Urinary bladder (tissue), 3 donors: ENCODE measurements at regions not wholly inside any gene's neighbourhood (a gene's known extent, or its start where the extent isn't known, plus 50 kb on each side); places are given as distances from the start of the nearest gene placed in this dataset.

Experiments used
- DNase-seq: peaks from one replicate; pipeline ENCODE4 v3.0.0-alpha.2; 2015; ENCODE audit errors: extremely low spot score
- H3K27ac ChIP-seq: one replicate; pipeline ENCODE4 v1.5.1; 2013; ENCODE audit warnings: low read depth, mild to moderate bottlenecking, moderate library complexity
- H3K36me3 ChIP-seq: one replicate; pipeline ENCODE4 v1.6.1; 2013; ENCODE audit warnings: mild to moderate bottlenecking, moderate library complexity; ENCODE audit not compliant: insufficient read depth
- H3K4me1 ChIP-seq: one replicate; pipeline ENCODE4 v1.6.1; 2013; ENCODE audit warnings: mild to moderate bottlenecking, moderate library complexity; ENCODE audit not compliant: insufficient read depth
- H3K4me3 ChIP-seq: one replicate; pipeline ENCODE4 v1.5.1; 2013; ENCODE audit warnings: low read depth, low read length
- WGBS: extraction: QIAGEN DNeasy Blood & Tissue Kit; methylation state at CpG from one replicate; pipeline ENCODE4 v1.1.7; 2013; 5-methylcytosine and 5-hydroxymethylcytosine counted together
- donor health status: healthy with polysubstance abuse.
- donor health status: healthy.

DNA sequence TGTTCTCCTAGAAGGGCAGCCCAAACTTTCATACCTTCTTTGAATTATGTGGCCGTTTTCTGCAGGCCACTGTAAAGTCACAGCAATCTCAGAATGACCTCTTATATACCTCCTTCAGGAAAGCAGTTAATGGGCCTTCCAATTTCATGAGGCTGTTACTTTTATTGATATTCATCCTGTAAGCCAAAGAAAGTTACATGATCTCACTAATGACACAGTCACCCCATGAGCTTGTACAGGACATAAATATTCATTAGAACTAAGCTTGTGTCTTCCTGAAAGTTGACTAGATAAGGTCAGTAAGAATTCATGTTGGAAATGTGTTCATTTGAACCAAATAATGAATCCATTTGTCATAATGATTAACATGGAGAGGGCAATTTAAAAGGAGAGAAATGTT, 283.1 kb upstream of the NWD2 start:
- Histone ChIP-seq H3K4me3 (no peak overlapping the region), H3K36me3 (no peaks in the 10 kb centered on the region), H3K4me1 (no peaks in the 10 kb centered on the region), H3K27ac (no peak overlapping the region)
- 49% methylated on average over 1 of the region's 1 CpG for WGBS
- DNase-seq = no peak

DNA sequence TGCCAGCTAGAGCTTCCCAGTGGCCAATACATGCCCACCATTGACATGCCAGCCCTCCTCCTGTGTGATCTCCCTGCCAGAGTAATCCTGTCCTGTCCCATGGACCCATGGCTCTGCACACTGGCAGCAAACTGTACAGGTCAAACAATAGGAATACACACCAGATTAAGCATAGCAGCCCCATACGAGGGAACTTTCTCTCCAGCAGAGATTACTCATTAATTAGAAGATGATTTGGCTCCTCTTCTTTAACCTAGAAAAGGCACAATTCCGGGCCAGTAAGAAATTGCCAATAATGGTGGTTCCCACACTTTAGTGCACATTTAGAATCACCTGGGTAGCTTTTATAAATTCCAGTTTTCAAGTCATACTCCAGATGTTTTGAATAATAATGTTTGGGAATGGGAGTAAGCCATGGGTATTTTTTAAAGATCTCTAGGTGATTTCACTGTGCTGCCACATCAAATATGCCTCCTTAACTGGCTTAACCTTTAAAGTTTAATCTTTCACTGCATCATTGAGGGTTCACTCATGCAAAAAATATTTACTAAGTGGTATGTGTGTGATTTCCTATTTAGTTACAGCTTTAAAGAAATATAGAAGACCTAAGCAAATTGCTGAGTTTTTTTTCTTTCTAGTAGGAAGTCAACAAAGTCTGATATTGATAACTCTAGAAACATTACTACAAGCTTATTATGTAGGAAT, 277.6 kb upstream of the NWD2 start:
- Histone ChIP-seq H3K27ac (no peak overlapping the region), H3K36me3 (no peaks in the 10 kb centered on the region), H3K4me3 (no peak overlapping the region), H3K4me1 (no peaks in the 10 kb centered on the region)
- DNase-seq = no peak
- 73% methylated on average over 2 of the region's 2 CpGs for WGBS

DNA sequence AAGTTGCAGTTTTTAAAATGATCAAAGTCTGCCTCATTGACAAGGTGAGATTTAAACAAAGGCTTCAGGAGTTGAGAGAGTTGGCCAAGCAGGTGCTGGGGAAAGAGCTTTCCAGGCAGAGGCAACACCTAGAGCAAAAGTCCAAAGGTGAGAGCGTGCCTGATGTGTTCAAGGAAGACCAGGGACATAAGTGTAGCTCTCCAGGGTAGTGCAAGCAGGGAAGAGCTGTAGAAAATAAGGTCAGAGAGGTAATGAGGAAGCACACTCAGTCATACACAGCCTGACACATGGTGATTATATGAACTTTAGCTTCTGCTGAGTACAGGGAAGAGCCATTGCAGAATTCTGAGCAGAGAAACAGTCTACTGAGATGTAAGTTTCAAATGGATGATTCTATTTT, 265.0 kb upstream of the NWD2 start:
- Histone ChIP-seq H3K4me1 (no peaks in the 10 kb centered on the region), H3K36me3 (no peaks in the 10 kb centered on the region), H3K4me3 (no peak overlapping the region), H3K27ac (no peak overlapping the region)
- DNase-seq = no peak
- WGBS = 84% methylated on average over 1 of the region's 1 CpG

DNA sequence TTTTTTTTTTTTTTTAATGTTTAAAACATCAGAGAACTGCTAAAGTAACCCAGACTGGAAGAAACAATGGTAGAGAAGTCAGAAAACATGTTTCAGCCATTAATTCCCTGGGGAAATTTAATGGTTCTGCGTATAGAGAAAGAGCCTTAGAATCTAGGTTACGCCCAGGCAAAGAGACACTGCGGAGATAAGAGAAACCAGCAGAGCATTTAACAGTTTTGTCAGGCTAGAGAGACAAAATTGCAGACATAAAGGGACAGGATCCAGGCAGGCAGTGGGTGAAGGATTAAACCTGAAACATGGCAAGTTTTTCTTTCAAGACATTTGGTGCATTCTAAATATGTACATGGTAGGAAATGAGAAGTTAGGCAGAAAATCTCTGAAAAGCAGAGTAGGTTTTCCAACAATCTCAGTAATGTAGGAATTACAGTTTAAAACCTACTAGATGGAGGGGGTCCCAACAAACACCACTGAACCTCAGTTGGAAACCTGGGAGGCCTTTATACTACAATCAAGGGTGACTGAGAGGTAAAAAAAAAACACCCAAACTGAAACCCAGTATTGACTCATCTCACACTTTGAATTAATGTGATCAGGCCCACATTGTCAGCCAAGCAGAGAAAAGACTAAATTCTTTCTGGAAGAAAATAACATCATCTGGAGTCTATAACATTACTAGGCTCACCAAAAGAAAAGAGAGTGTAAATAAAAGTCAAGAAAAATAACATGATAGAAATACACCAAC, 254.2 kb upstream of the NWD2 start:
- Histone ChIP-seq H3K4me1 (no peaks in the 10 kb centered on the region), H3K36me3 (no peaks in the 10 kb centered on the region), H3K4me3 (no peak overlapping the region), H3K27ac (no peak overlapping the region)
- 54% methylated on average over 3 of the region's 3 CpGs for WGBS
- no peak for DNase-seq

DNA sequence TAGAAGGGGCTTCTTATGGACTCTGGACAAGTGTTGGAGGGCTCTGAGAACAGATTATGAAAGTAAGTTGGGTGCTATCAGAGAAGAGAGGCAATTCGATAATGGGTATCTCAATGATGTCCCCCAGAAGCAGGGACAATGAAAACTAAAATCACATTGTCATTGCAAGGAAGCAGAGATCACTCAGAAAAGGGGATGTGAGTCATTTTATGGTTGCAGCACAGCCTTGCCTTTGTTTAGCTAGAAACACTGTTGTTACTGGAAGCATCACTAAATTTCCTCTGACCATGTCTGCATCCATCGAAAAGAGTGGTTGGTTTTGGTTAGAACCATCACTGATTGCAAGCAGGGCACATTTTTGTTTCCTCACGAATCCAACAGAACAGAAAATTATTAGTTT, 246.8 kb upstream of the NWD2 start:
- H3K4me3 ChIP-seq = no peak overlapping the region
- DNase-seq = no peak
- WGBS = 83% methylated on average over 3 of the region's 3 CpGs
- no peaks in the 10 kb centered on the region for H3K4me1 ChIP-seq
- no peaks in the 10 kb centered on the region for H3K36me3 ChIP-seq
- H3K27ac ChIP-seq = no peak overlapping the region

DNA sequence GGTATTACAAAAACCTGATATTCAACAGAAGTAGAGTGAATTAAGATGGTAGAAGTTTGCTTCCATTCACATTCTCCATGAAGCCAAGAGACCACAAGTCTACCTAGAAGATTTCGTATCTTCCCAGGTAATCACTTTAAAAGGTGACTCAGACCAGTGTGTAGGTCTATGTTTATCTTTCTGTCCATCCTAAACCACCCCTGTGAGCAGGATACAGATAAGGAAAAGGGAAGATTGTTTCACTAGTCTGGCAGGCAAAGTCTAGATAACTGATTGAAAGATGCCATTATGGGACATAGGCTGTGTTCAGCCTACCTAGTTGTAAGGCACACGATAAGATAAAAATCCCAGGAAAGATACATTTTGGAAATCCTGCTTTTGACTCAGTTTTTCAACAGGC, 244.3 kb upstream of the NWD2 start:
- Histone ChIP-seq H3K36me3 (no peaks in the 10 kb centered on the region), H3K4me1 (no peaks in the 10 kb centered on the region), H3K4me3 (no peak overlapping the region), H3K27ac (no peak overlapping the region)
- 89% methylated on average over 2 of the region's 2 CpGs for WGBS
- DNase-seq = no peak

DNA sequence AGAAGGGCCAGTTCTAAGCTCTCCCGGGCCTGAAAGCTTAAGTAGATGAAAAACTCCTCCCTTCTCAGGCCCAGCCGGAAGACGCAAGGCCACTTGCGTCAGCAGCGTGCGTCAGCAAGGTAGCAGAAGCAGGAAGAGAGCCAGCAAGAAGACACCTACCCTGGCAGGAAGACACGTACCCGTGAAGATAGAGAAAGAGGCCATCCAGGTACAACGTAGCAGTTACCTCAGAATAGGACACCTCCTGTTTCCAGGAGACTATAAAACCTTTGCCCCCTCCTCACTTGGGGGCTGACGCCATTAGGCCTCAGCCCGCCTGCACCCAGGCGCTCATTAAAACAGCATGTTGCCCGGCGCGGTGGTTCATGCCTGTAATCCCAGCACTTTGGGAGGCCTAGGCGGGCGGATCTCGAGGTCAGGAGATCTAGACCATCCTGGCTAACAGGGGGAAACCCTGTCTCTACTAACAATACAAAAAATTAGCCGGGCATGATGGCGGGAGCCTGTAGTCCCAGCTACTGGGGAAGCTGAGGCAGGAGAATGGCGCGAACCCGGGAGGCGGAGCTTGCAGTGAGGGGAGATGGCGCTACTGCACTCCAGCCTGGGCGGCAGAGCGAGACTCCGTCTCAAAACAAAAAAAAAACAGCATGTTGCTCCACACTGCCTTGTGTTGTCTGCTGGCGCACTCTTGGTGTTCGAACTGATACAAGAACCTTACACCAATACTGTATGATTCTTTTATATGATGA, 242.7 kb upstream of the NWD2 start:
- WGBS = 95% methylated on average over 30 of the region's 30 CpGs

DNA sequence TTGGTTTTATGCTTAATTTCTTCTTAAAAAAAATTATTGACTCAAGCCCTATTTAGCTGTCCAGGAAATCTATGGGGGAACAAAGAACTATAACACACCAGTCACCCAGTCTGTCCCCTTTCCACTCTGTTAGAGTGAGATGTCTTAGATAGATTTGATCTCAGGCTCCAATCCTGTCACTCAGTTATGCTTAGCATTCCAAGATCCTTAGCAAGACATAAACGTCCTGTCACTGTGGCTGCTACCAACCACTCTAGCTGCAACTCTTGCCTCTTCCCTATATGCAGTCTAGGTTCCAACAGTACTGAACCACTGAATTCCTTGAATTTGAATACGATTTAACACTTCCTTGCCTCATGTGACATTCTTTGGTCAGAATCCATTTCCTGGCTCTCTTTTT, 241.9 kb upstream of the NWD2 start:
- no peak overlapping the region for H3K27ac ChIP-seq
- 52% methylated on average over 2 of the region's 2 CpGs for WGBS
- no peak overlapping the region for H3K4me3 ChIP-seq
- H3K4me1 ChIP-seq = no peaks in the 10 kb centered on the region
- H3K36me3 ChIP-seq = no peaks in the 10 kb centered on the region
- DNase-seq = no peak

More for the DNA sequence above, 242.7 kb upstream of the NWD2 start:
- no peaks in the 10 kb centered on the region for H3K36me3 ChIP-seq
- H3K27ac ChIP-seq = no peak overlapping the region
- H3K4me3 ChIP-seq = no peak overlapping the region
- no peaks in the 10 kb centered on the region for H3K4me1 ChIP-seq
- no peak for DNase-seq

DNA sequence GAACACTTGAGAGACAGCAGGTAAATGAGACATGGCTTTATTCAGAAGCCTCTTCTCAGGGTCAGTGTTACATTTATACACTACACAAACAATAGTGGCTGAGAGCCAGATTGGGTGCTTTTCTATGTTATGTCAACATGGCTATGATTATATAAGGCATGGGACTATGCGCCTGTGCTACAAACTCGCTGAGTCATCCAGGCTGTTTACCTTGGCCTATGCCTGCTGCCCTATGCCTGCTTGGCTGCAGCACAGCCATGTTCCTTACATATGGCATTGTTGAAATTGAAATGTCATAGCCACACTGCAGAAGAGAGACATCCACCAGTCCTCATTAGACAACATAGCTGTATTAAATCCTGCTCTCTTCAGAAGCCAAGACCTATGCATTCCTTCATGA, 236.3 kb upstream of the NWD2 start:
- no peak overlapping the region for H3K27ac ChIP-seq
- no peaks in the 10 kb centered on the region for H3K4me1 ChIP-seq
- DNase-seq = no peak
- H3K4me3 ChIP-seq = no peak overlapping the region
- WGBS = 44% methylated on average over 2 of the region's 2 CpGs
- no peaks in the 10 kb centered on the region for H3K36me3 ChIP-seq

DNA sequence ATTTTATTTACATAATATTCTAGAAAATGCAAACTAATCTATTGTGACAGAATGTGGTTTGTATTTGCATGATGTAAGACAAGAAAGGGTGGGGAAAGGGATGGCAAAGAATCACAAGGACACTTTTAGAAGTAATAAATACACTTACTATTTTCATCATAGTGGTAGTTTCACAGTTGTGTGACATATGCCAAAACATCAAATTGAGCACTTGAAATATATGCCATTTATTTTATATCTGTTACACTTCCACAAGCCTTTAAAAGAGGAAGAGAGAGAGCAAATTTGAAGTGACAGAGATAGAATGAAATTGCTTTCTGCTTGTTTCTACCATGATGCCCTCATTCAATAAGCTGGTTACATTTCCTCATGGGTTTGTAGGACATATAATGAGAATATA, 230.0 kb upstream of the NWD2 start:
- Histone ChIP-seq H3K27ac (no peak overlapping the region), H3K4me1 (no peaks in the 10 kb centered on the region), H3K36me3 (no peaks in the 10 kb centered on the region), H3K4me3 (no peak overlapping the region)
- DNase-seq = no peak

DNA sequence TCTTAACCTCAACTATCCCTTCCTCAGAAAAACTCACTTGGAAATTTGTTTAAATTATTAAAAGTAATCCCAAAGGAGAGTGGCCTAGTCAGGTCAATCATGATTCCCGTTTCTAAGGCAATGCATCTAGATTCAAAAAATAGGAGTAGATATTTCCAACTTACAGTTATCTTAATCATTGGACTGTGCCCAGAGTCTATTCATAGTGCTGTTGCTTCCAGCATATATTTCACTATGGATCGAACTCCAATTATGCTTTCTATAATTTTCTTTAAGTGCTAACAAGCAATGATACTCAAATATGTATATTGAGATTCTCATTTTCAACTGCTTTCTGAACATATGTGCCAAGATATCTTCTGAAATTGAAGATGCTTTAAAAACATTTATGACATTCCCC, 229.2 kb upstream of the NWD2 start:
- 86% methylated on average over 2 of the region's 2 CpGs for WGBS

DNA sequence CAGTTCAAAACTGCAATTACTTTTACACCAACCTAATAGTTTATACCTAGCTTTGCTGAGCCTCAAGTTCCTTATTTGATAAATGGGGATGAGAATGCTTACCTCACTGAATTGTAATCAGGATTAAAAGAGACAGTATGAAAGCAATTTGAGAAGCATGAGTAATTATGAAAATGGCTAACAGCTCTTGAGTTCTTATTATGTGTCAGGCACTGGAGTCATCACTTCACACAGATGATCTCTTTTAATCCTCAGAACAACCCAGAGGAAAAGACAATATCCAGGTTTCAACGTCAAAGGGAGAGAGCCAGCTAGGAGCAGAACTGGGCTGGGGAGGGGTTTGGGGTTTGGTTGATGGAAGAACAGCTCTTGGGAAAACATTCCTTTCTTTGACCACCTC, 221.0 kb upstream of the NWD2 start:
- Histone ChIP-seq H3K4me1 (no peaks in the 10 kb centered on the region), H3K4me3 (no peak overlapping the region), H3K36me3 (no peaks in the 10 kb centered on the region), H3K27ac (no peak overlapping the region)
- 73% methylated on average over 1 of the region's 1 CpG for WGBS
- DNase-seq = no peak

More for the DNA sequence above, 229.2 kb upstream of the NWD2 start:
- H3K27ac ChIP-seq = no peak overlapping the region
- H3K36me3 ChIP-seq = no peaks in the 10 kb centered on the region
- H3K4me1 ChIP-seq = no peaks in the 10 kb centered on the region
- H3K4me3 ChIP-seq = no peak overlapping the region
- DNase-seq = no peak

DNA sequence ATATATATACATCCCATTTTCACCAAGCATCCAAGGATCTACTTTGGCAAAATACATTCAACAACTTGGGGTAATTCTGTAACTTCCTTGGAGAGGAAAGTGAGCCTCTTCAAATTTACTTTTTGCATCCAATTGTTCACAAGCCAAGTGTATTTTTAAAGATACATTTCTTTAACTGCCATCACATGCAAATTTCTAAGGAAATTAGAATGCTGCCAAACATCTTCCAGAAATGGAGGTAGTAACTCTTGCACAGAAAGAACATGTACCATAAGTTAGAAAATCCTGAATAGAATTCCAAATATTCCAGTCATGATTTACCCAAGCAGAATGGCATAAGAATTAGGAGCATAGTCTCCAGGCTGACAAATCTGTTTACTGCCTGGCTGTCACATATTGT, 220.5 kb upstream of the NWD2 start:
- Histone ChIP-seq H3K36me3 (no peaks in the 10 kb centered on the region), H3K4me1 (no peaks in the 10 kb centered on the region), H3K4me3 (no peak overlapping the region), H3K27ac (no peak overlapping the region)
- DNase-seq = no peak

DNA sequence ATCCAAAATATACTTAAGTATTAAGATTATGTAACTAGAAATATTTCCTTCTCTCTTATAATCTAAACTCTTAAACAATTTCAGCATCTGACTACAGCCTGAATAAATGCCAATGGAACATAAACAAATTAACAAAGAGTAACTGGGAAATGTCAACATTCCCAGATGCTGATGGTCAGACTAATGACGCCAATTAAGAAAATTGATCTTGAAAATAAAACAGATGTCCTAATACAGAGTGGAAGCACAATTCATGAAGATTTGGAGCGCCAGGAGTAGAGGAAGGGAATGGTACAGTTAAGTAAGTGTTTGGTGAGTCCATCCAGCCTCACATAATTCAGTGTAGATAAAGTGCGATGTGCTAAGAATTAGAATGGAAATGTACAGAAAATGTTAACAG, 203.7 kb upstream of the NWD2 start:
- DNase-seq = no peak
- no peaks in the 10 kb centered on the region for H3K4me1 ChIP-seq
- no peak overlapping the region for H3K4me3 ChIP-seq
- H3K36me3 ChIP-seq = no peaks in the 10 kb centered on the region
- no peak overlapping the region for H3K27ac ChIP-seq
- 45% methylated on average over 3 of the region's 3 CpGs for WGBS
